Esophagus muscularis mucosa (tissue), 4 donors: ENCODE measurements at regions not wholly inside any gene's neighbourhood (a gene's known extent, or its start where the extent isn't known, plus 50 kb on each side); places are given as distances from the start of the nearest gene placed in this dataset.

Experiments
- EP300 ChIP-seq: sonication (generic); formaldehyde crosslinking; IDR thresholded peaks from one replicate; pipeline ENCODE4 v1.6.1; 2017; ENCODE audit warnings: antibody characterized with exemption
- POLR2A ChIP-seq: fragments of 450-650 bp; IDR thresholded peaks from one replicate; pipeline ENCODE4 v1.6.1; 2017; ENCODE audit warnings: antibody characterized with exemption, moderate library complexity, mild to moderate bottlenecking, low read depth
- POLR2AphosphoS5 ChIP-seq, 2 donors: sonication (generic); formaldehyde crosslinking; IDR thresholded peaks; one replicate each; pipeline ENCODE4 v1.6.1; 2017; ENCODE audit warnings: antibody characterized with exemption in 2 of 2
- TF ChIP-seq, protein P1 (sequence below), 3 experiments: fragments of 200-600 bp in 2 of 3; fragments of 450-650 bp in 1 of 3; sonication (generic) in 2 of 3; IDR thresholded peaks; one replicate each; pipeline ENCODE4 v1.5.1; 2017 to 2019; ENCODE audit warnings: antibody characterized with exemption in 3 of 3, mild to moderate bottlenecking in 2 of 3, moderate library complexity in 1 of 3

DNA sequence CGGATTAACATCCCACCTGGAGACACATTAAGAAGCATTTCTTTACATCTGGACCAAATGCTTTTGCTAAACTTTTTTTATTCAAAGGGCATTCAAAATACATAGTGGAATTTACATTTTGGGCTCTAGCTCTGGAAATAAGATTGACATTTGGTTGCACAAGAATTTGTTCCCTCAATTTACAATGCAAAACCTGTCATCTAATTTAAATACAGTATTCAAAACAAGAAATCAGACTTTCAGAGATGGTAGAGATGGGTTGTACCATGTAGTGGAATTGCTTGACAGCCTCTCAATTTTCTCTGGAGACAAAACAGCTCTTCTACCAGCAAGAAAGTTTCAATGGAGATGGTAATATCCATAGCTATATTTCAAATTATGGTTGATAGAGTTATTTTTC is 275.8 kb downstream of the ATP23 start:
- TF ChIP-seq POLR2A (no peak), EP300 (no peak), POLR2AphosphoS5 (IDR thresholded peaks at IDR 0.05) (no peak)
- TF ChIP-seq, protein P1, sequence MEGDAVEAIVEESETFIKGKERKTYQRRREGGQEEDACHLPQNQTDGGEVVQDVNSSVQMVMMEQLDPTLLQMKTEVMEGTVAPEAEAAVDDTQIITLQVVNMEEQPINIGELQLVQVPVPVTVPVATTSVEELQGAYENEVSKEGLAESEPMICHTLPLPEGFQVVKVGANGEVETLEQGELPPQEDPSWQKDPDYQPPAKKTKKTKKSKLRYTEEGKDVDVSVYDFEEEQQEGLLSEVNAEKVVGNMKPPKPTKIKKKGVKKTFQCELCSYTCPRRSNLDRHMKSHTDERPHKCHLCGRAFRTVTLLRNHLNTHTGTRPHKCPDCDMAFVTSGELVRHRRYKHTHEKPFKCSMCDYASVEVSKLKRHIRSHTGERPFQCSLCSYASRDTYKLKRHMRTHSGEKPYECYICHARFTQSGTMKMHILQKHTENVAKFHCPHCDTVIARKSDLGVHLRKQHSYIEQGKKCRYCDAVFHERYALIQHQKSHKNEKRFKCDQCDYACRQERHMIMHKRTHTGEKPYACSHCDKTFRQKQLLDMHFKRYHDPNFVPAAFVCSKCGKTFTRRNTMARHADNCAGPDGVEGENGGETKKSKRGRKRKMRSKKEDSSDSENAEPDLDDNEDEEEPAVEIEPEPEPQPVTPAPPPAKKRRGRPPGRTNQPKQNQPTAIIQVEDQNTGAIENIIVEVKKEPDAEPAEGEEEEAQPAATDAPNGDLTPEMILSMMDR (IDR thresholded peaks at IDR 0.05), result no peak
